ENCODE measurements at regions not wholly inside any gene's neighbourhood (a gene's known extent, or its start where the extent isn't known, plus 50 kb on each side); places are given as distances from the start of the nearest gene placed in this dataset.

GRCh38 chr14:98168211-98168985 lies 1103.6 kb downstream of the BCL11B start:
- peak overlapping the region; percentile 43 for H3K4me3 Mint-ChIP-seq
- no peaks in the 10 kb centered on the region for H3K27me3 Mint-ChIP-seq
- peaks cover 60% of the 10 kb centered on the region for H3K4me1 Mint-ChIP-seq
- peaks cover 14% of the 10 kb centered on the region for H3K36me3 Mint-ChIP-seq (ENCODE audit: low read depth)
- H3K9me3 Mint-ChIP-seq: peaks cover 15% of the 10 kb centered on the region
- intact Hi-C loops (cut with micrococcal nuclease): loop anchor here (2.0 kb wide), 1 partner anchor 28 kb away; no protein-coding TSS in a partner anchor
- peak overlapping the region; percentile 93 for H3K27ac Mint-ChIP-seq
- DNase-seq: no peak

GRCh38 chr14:98169170-98169587 lies 1102.8 kb downstream of the BCL11B start:
- DNase-seq: peak; percentile 64
- Mint-ChIP-seq H3K4me1 (peaks cover 66% of the 10 kb centered on the region), H3K9me3 (peaks cover 15% of the 10 kb centered on the region), H3K27me3 (no peaks in the 10 kb centered on the region), H3K36me3 (ENCODE audit: low read depth) (peaks cover 14% of the 10 kb centered on the region), H3K4me3 (peak overlapping the region; percentile 43), H3K27ac (peak overlapping the region; percentile 93)
- intact Hi-C loops (cut with micrococcal nuclease): loop anchor here (1.0 to 2.0 kb wide), 4 partner anchors 8 to 65 kb away; no protein-coding TSS in a partner anchor

- Mint-ChIP-seq H3K4me3 (no peak overlapping the region), H3K27ac (peak overlapping the region; percentile 74), H3K36me3 (ENCODE audit: low read depth) (peaks cover 14% of the 10 kb centered on the region), H3K9me3 (peaks cover 15% of the 10 kb centered on the region), H3K27me3 (no peaks in the 10 kb centered on the region), H3K4me1 (peaks cover 80% of the 10 kb centered on the region)
- intact Hi-C loops (cut with micrococcal nuclease): no loop called here
- DNase-seq: no peak
Measured at GRCh38 chr14:98170575-98170974, 1101.4 kb downstream of the BCL11B start.

GRCh38 chr14:98171654-98172053 lies 1100.3 kb downstream of the BCL11B start:
- H3K4me3 Mint-ChIP-seq: no peak overlapping the region
- peaks cover 88% of the 10 kb centered on the region for H3K4me1 Mint-ChIP-seq
- peaks cover 14% of the 10 kb centered on the region for H3K36me3 Mint-ChIP-seq (ENCODE audit: low read depth)
- intact Hi-C loops (cut with micrococcal nuclease): no loop called here
- peaks cover 15% of the 10 kb centered on the region for H3K9me3 Mint-ChIP-seq
- peak; percentile 63 for DNase-seq
- H3K27ac Mint-ChIP-seq: peak overlapping the region; percentile 23
- no peaks in the 10 kb centered on the region for H3K27me3 Mint-ChIP-seq

- Mint-ChIP-seq H3K27me3 (no peaks in the 10 kb centered on the region), H3K9me3 (peaks cover 15% of the 10 kb centered on the region), H3K27ac (peak overlapping the region; percentile 96), H3K36me3 (ENCODE audit: low read depth) (peaks cover 14% of the 10 kb centered on the region), H3K4me3 (no peak overlapping the region), H3K4me1 (peaks cover 90% of the 10 kb centered on the region)
- intact Hi-C loops (cut with micrococcal nuclease): no loop called here
- DNase-seq: peak; percentile 61
Measured at GRCh38 chr14:98172243-98172778, 1099.7 kb downstream of the BCL11B start.

GRCh38 chr14:98173305-98173704 lies 1098.7 kb downstream of the BCL11B start:
- peaks cover 12% of the 10 kb centered on the region for H3K36me3 Mint-ChIP-seq (ENCODE audit: low read depth)
- peak overlapping the region; percentile 76 for H3K4me3 Mint-ChIP-seq
- peaks cover 12% of the 10 kb centered on the region for H3K9me3 Mint-ChIP-seq
- DNase-seq: peak; percentile 87
- H3K4me1 Mint-ChIP-seq: peaks cover 88% of the 10 kb centered on the region
- intact Hi-C loops (cut with micrococcal nuclease): no loop called here
- H3K27ac Mint-ChIP-seq: peak overlapping the region; percentile 96
- H3K27me3 Mint-ChIP-seq: no peaks in the 10 kb centered on the region

GRCh38 chr14:98174041-98174440 lies 1098.0 kb downstream of the BCL11B start:
- no peaks in the 10 kb centered on the region for H3K27me3 Mint-ChIP-seq
- peak; percentile 76 for DNase-seq
- peak overlapping the region; percentile 76 for H3K4me3 Mint-ChIP-seq
- peak overlapping the region; percentile 96 for H3K27ac Mint-ChIP-seq
- H3K9me3 Mint-ChIP-seq: peaks cover 6% of the 10 kb centered on the region
- H3K4me1 Mint-ChIP-seq: peaks cover 85% of the 10 kb centered on the region
- intact Hi-C loops (cut with micrococcal nuclease): loop anchor here (1.0 kb wide), 1 partner anchor 8 kb away; no protein-coding TSS in a partner anchor
- peaks cover 6% of the 10 kb centered on the region for H3K36me3 Mint-ChIP-seq (ENCODE audit: low read depth)

- DNase-seq: peak; percentile 80
- intact Hi-C loops (cut with micrococcal nuclease): loop anchor here (5.0 kb wide), 3 partner anchors 198 to 1017 kb away; no protein-coding TSS in a partner anchor
- H3K27me3 Mint-ChIP-seq: no peaks in the 10 kb centered on the region
Measured at GRCh38 chr14:98175436-98175835, 1096.6 kb downstream of the BCL11B start.

GRCh38 chr14:98175881-98176280 lies 1096.1 kb downstream of the BCL11B start:
- peak; percentile 64 for DNase-seq
- peak overlapping the region; percentile 74 for H3K4me3 Mint-ChIP-seq
- no peaks in the 10 kb centered on the region for H3K27me3 Mint-ChIP-seq
- intact Hi-C loops (cut with micrococcal nuclease): loop anchor here (2.0 to 5.0 kb wide), 6 partner anchors 35 to 1097 kb away; partner anchors contain the start of gene BCL11B
- H3K9me3 Mint-ChIP-seq: peaks cover 4% of the 10 kb centered on the region
- peaks cover under 1% of the 10 kb centered on the region for H3K36me3 Mint-ChIP-seq (ENCODE audit: low read depth)
- peak overlapping the region; percentile 96 for H3K27ac Mint-ChIP-seq
- peaks cover 85% of the 10 kb centered on the region for H3K4me1 Mint-ChIP-seq

More at GRCh38 chr14:98175436-98175835, 1096.6 kb downstream of the BCL11B start:
- H3K4me1 Mint-ChIP-seq: peaks cover 86% of the 10 kb centered on the region
- peaks cover 4% of the 10 kb centered on the region for H3K9me3 Mint-ChIP-seq
- H3K27ac Mint-ChIP-seq: peak overlapping the region; percentile 96
- peak overlapping the region; percentile 74 for H3K4me3 Mint-ChIP-seq
- H3K36me3 Mint-ChIP-seq (ENCODE audit: low read depth): no peaks in the 10 kb centered on the region

- peaks cover 2% of the 10 kb centered on the region for H3K36me3 Mint-ChIP-seq (ENCODE audit: low read depth)
- H3K27ac Mint-ChIP-seq: peak overlapping the region; percentile 96
- peak overlapping the region; percentile 74 for H3K4me3 Mint-ChIP-seq
- peaks cover 4% of the 10 kb centered on the region for H3K9me3 Mint-ChIP-seq
- intact Hi-C loops (cut with micrococcal nuclease): loop anchor here (1.0 to 5.0 kb wide), 10 partner anchors 8 to 1096 kb away; partner anchors contain the start of gene BCL11B
- peaks cover 84% of the 10 kb centered on the region for H3K4me1 Mint-ChIP-seq
- H3K27me3 Mint-ChIP-seq: no peaks in the 10 kb centered on the region
- peak; percentile 62 for DNase-seq
Measured at GRCh38 chr14:98176892-98177291, 1095.1 kb downstream of the BCL11B start.

- H3K27me3 Mint-ChIP-seq: no peaks in the 10 kb centered on the region
- DNase-seq: peak; percentile 88
- peaks cover 84% of the 10 kb centered on the region for H3K4me1 Mint-ChIP-seq
- peaks cover 4% of the 10 kb centered on the region for H3K9me3 Mint-ChIP-seq
- peak overlapping the region; percentile 74 for H3K4me3 Mint-ChIP-seq
- peaks cover 2% of the 10 kb centered on the region for H3K36me3 Mint-ChIP-seq (ENCODE audit: low read depth)
- H3K27ac Mint-ChIP-seq: peak overlapping the region; percentile 96
- intact Hi-C loops (cut with micrococcal nuclease): loop anchor here (1.0 to 5.0 kb wide), 10 partner anchors 8 to 1095 kb away; partner anchors contain the start of gene BCL11B
Measured at GRCh38 chr14:98177551-98177950, 1094.4 kb downstream of the BCL11B start.

- intact Hi-C loops (cut with micrococcal nuclease): loop anchor here (10.0 kb wide), 1 partner anchor 1054 kb away; no protein-coding TSS in a partner anchor
- peak overlapping the region; percentile 86 for H3K27ac Mint-ChIP-seq
- peaks cover 9% of the 10 kb centered on the region for H3K9me3 Mint-ChIP-seq
- no peak for DNase-seq
- H3K36me3 Mint-ChIP-seq (ENCODE audit: low read depth): peaks cover 2% of the 10 kb centered on the region
- H3K4me1 Mint-ChIP-seq: peaks cover 83% of the 10 kb centered on the region
- H3K4me3 Mint-ChIP-seq: peak overlapping the region; percentile 42
- H3K27me3 Mint-ChIP-seq: no peaks in the 10 kb centered on the region
Measured at GRCh38 chr14:98181241-98181640, 1090.8 kb downstream of the BCL11B start.

GRCh38 chr14:98181768-98182167 lies 1090.2 kb downstream of the BCL11B start:
- Mint-ChIP-seq H3K27ac (peak overlapping the region; percentile 98), H3K4me3 (peak overlapping the region; percentile 72)
- intact Hi-C loops (cut with micrococcal nuclease): loop anchor here (1.0 to 10.0 kb wide), 3 partner anchors 7 to 1053 kb away; no protein-coding TSS in a partner anchor

More at GRCh38 chr14:98181768-98182167, 1090.2 kb downstream of the BCL11B start:
- Mint-ChIP-seq H3K27me3 (no peaks in the 10 kb centered on the region), H3K9me3 (peaks cover 9% of the 10 kb centered on the region), H3K4me1 (peaks cover 81% of the 10 kb centered on the region), H3K36me3 (ENCODE audit: low read depth) (peaks cover 2% of the 10 kb centered on the region)
- DNase-seq: peak; percentile 60

Data from activated CD4-positive, alpha-beta T cell treated with anti-CD3 and anti-CD28 coated beads, Interleukin-2, amount 10 ng/mL, durations not matched to agents 24 days and 14 days (primary cell).